GM21515 (cell line): ENCODE measurements at regions not wholly inside any gene's neighbourhood (a gene's known extent, or its start where the extent isn't known, plus 50 kb on each side); places are given as distances from the start of the nearest gene placed in this dataset.

Experiments used
- ATAC-seq: cut with Tn5 transposase; IDR thresholded peaks from one replicate; pipeline ENCODE4 v1.9.1; 2021; ENCODE audit not compliant: unreplicated experiment

- ATAC-seq, result no peak
Measured at GRCh38 chr6:14969126-14969525, 276.7 kb upstream of the JARID2 start.

- ATAC-seq, result no peak
Measured at GRCh38 chr6:14972379-14973067, 273.3 kb upstream of the JARID2 start.

GRCh38 chr6:14974372-14974771 lies 271.5 kb upstream of the JARID2 start:
- ATAC-seq, result no peak

DNA sequence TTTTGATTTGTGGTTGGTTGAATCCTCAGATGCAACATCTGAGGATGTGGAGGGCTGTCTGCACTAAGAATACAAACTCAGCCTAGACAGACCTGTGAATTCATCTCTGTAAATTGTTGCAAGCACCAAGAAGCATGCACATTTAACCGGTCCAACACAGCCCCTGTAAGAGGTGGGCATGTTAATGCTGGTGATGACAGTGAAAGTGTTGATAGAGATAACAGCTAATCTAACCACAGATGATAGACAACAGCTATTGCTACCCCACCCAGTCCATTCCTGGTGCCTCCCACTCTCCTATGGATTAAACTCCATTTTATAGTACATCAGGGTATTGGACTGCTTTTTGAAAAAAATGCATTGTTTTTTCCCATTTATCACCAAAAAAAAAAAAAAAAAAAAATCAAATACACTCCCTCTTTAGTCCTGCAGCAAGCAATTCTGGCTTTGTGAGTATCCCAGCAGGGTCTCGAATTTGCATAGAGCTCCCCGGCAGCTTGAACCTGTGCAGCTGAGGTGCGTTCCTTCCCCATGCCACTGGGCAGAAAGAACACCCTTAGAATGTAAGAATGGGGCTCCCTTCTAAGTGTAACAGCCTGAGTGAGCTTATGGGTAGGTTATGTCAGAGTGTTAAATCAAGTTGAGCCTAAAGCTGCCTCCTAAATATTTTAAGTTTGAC lies 270.9 kb upstream of the JARID2 start:
- ATAC-seq, result no peak

GRCh38 chr6:14975471-14975817 lies 270.4 kb upstream of the JARID2 start:
- ATAC-seq, result no peak

GRCh38 chr6:14977747-14978382 lies 268.0 kb upstream of the JARID2 start:
- no peak for ATAC-seq

DNA sequence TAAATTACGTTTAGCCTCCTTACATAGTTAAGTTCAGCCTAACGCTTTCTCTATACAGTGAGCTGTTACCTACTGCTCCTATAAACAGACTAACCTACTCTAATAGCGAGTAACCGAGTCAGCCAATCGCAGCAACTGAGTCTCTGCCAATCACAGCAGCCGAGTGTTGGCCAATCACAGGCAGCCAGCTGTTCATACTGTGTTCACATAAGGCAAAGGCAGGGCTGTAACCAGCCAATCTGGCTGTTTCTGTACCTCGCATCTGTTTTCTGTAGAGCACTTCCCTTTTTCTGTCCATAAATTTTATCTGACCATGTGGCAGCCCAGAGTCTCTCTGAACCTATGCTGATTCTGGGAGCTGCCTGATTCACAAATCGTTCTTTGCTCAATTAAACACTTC lies 263.9 kb upstream of the JARID2 start:
- ATAC-seq, result no peak

DNA sequence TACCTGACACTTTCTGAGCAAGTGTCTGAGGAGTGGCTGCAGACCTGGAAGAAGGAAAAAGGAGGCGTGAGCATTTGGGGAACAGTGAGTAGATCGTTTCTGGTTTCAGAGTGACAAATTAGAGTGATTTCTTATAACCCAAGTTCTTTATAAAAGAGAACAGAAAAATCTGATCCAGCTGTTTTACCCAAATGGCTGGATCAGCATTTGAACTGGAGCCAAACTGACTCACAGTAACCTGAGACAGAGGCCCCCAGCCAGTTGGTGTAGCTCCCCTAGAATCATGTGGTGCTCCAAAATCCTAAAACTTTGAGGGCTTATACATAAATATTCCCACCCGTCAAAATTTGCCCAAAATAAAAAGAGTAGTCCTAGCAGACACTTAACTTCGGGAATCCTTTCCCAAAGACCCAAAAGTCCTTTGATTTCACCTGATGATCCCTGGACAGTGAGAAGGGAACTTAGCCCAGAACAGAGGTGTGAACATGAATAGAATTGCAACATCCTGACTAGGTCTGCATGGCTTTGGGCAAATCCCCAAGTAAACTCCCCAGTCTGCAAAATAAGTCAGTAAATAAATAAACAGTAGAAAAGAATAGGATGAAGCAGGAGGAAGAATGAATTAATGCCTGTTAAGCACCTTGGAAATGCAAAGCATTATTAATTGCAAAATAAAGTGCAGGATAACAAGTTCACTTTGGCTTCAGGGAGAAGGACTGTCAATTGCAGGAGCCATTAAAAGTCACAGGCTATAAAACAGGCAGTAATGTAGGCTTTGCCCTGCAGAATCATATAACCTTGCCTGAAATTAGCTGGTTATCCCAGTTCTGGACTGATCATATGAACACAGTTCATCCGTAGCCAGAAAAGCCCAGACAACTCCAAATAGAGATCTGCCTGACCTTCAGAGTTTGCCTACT lies 262.0 kb upstream of the JARID2 start:
- no peak for ATAC-seq

DNA sequence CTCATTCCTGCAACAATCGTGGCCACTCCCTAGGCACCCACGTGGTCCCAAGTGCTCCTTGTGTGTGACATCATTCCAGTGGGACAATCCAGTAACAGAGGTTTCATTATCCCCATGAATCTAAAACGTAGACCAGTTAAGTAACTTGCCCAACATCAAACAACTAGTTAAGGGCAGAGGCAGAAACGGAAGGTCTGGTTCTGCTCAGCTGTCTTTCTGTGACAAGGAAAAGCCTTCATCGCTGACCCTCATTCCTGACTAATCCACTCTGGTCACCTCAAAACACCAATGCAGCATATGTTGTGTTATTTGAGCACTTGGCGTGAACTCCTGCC lies 261.4 kb upstream of the JARID2 start:
- ATAC-seq, result no peak

GRCh38 chr6:14985366-14985765 lies 260.5 kb upstream of the JARID2 start:
- no peak for ATAC-seq

GRCh38 chr6:14986370-14986769 lies 259.5 kb upstream of the JARID2 start:
- no peak for ATAC-seq

- ATAC-seq, result no peak
Measured at GRCh38 chr6:14987490-14987889, 258.4 kb upstream of the JARID2 start.

DNA sequence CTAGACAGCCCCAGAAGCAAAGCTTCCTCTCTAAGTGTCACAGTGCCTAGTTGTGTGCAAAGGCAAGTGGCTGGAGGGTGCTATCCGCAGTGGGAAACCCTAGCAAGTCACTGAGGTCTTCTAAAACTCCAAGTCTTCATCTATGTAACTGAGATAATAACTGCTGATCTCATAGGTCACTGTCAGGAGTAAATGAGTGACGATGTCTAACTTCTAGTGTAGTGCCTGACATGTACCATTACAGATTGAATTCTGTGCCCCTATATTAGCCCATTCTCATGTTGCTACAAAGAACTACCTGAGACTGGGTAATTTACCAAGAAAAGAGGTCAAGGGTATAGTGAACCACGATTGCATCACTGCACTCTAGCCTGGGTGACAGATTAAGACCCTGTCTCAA lies 253.5 kb upstream of the JARID2 start:
- ATAC-seq, result no peak

GRCh38 chr6:14995208-14995607 lies 250.7 kb upstream of the JARID2 start:
- ATAC-seq, result no peak

DNA sequence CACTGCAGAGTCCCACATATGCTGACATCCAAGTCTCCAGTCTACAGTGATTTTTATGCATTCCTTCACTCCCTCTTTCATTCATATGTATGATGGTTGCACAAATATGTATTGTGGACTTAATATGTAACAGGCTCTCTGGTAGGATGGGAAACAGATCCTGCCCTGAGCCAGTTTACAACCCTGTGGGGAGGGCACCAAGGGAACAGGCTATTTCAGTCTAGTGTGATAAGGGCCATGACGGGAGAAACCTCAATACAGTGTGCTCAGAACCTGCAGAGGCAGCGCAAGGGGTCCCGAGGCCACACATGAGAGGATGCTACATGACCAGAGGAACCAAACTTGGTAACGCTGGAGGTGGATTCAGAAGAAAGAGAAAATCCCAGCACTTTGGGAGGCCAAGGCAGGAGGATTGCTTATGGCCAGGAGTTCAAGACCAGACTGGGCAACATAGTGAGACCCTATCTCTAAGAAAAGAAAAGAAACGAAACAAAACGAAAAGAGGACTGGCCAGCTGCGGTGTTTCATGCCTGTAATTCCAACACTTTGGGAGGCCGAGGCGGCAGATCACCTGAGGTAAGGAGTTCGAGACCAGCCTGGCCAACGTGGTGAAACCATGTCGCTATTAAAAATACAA lies 249.8 kb upstream of the JARID2 start:
- no peak for ATAC-seq

- no peak for ATAC-seq
Measured at GRCh38 chr6:14996892-14997291, 249.0 kb upstream of the JARID2 start.

DNA sequence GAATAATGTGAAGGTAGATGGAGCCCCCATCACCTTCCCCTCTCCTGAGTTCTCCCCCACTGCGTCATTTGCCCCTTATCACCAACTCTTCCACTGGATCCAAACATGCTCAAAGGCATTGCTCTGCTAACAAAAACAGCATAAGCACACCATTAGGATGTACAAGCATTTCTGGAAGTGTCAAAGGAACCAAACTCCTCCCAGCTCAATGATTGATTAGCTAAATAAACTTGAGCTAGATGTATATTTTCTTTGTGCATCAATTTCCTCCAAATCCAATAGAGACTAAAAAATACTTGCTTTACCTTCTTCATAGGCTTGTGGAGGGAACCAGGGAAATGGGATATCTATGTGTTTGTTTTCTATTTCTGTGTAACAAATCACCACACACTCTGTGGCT lies 248.4 kb upstream of the JARID2 start:
- ATAC-seq, result no peak

DNA sequence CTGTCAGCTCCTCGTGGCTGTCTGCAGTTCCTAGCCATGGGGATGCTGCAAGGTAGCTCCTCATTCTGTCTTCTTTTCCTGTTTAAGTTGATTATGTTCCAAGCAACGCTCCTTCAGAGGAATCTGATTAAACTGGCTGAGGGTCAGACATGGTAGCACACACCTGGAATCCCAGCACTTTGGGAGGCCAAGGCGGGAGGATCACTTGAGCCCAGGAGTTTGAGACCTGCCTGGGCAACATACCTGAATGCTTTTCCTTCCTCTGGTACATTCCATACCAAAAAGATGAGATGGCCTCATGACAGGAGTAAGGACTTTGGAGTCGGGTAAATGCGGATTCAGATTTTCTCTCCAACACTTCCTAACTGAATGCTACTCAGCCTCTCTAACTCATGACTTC lies 246.8 kb upstream of the JARID2 start:
- no peak for ATAC-seq

DNA sequence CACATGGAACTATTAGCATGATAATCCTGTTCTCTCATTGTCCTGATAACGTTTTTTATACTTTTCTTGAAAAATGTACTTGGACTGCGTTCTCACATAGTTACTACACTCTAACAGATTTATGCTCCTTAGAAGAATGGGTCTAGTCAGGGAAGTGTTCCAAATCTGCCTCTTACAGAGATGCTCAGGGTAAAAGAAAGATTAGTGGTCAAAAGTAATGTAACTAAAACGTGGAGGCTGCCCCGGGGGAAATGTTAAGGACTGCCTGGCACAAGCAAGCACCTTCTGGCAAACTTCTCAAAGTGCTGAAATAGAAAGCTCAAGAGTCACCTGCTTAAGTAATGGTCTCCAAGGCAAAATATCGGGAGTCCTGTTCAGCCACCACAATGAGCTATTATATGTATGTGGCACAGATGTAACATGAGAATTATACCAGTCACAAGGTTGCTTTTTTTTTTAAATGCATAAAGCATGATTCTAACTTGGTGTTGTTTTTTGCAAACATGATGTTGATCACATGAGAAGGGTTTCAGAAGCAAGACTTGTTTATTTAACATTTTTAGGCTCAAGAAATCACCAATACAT lies 244.5 kb upstream of the JARID2 start:
- no peak for ATAC-seq

DNA sequence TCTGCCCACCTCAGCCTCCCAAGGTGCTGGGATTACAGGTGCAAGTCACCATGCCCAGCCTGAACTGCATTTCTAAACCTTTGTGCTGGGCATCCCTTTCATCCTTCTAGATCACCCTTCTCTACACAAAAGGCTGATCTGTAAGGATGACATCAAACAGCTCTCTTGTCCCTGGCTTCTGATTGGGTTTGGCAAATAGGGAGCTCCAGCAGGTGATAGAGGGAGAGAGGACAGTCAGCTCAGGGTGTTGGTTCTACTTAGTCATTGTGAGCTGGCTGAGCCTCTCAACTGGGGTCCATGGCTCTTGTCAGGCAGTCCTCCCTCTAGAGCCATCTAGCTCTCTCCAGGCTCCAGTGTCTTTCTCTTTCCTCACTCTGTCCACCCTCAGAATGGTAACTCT lies 237.6 kb upstream of the JARID2 start:
- ATAC-seq, result no peak

GRCh38 chr6:15014958-15015357 lies 230.9 kb upstream of the JARID2 start:
- no peak for ATAC-seq
